ENCODE measurements at regions not wholly inside any gene's neighbourhood (a gene's known extent, or its start where the extent isn't known, plus 50 kb on each side); places are given as distances from the start of the nearest gene placed in this dataset.

DNA sequence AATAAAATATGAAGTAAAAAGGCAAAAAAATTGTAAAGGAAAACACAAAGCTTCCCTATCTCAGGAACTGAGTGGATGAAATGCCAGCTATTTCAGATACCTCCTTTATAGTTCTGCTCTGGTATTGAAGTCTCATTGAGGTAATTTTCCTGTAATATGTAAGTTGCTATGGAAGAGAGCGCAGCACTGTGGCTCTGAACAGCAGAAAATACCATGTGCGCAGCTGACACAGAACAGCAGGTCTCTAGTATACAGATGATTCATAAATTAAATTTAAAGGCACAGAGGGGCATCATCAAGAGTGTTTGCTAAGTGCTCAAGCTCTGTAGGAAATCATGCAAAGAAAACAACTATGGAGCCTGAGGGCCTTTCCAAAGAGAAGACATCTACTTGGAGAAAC lies 315.3 kb upstream of the CDH7 start:
- Histone ChIP-seq H3K27me3 (ENCODE audit: low read depth) (no peaks in the 10 kb centered on the region), H3K36me3 (no peaks in the 10 kb centered on the region), H3K9me3 (replicated peaks) (no peaks in the 10 kb centered on the region), H3K4me1 (no peaks in the 10 kb centered on the region), H3K27ac (replicated peaks) (no peak overlapping the region), H3K4me3 (no peak overlapping the region)
- intact Hi-C loops (cut with micrococcal nuclease) = no loop called here
- TF ChIP-seq, protein P1, sequence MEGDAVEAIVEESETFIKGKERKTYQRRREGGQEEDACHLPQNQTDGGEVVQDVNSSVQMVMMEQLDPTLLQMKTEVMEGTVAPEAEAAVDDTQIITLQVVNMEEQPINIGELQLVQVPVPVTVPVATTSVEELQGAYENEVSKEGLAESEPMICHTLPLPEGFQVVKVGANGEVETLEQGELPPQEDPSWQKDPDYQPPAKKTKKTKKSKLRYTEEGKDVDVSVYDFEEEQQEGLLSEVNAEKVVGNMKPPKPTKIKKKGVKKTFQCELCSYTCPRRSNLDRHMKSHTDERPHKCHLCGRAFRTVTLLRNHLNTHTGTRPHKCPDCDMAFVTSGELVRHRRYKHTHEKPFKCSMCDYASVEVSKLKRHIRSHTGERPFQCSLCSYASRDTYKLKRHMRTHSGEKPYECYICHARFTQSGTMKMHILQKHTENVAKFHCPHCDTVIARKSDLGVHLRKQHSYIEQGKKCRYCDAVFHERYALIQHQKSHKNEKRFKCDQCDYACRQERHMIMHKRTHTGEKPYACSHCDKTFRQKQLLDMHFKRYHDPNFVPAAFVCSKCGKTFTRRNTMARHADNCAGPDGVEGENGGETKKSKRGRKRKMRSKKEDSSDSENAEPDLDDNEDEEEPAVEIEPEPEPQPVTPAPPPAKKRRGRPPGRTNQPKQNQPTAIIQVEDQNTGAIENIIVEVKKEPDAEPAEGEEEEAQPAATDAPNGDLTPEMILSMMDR (IDR thresholded peaks at IDR 0.05; ENCODE audit: borderline replicate concordance) = no peak
- DNase-seq = no peak

DNA sequence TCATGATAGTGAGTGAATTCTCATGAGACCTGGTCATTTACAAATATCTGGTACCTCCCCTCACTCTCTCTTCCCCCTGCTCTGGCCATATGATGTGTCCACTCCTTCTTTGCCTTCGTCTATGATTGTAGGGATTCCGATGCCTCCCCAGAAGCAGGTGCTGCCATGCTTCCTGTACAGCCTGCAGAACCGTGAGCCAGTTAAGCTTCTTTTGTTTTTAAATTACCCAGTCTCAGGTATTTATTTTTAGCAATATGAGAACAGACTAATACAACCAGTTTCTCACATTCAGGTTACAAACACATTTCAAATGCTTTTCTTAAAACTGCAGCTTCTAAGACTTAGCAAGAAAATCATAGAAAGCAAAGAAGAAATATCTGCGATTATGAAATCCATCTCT lies 321.2 kb upstream of the CDH7 start:
- H3K27me3 ChIP-seq (ENCODE audit: low read depth) = no peaks in the 10 kb centered on the region
- H3K36me3 ChIP-seq = no peaks in the 10 kb centered on the region
- TF ChIP-seq, protein P1 (IDR thresholded peaks at IDR 0.05; ENCODE audit: borderline replicate concordance) = no peak
- no peak overlapping the region for H3K27ac ChIP-seq (replicated peaks)
- DNase-seq = no peak
- no peaks in the 10 kb centered on the region for H3K4me1 ChIP-seq
- no peak overlapping the region for H3K4me3 ChIP-seq
- no peaks in the 10 kb centered on the region for H3K9me3 ChIP-seq (replicated peaks)
- intact Hi-C loops (cut with micrococcal nuclease) = no loop called here

DNA sequence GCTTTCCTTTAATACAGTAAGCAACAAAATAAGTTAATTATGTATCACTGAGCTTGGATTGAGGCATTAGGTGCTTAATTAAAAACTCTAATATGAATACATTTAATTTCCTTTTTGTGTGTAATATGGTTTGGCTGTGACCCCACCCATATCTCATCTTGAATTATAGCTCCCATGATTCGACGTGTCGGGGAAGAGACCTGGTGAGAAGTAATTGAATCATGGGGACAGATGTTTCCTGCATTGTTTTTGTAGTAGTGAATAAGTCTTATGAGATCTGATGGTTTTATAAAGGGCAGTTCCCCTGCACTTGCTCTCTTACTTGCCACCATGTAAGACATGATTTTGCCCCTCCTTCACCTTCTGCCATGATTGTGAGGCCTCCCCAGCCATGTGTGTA lies 325.4 kb upstream of the CDH7 start:
- Histone ChIP-seq H3K36me3 (no peaks in the 10 kb centered on the region), H3K27ac (replicated peaks) (no peak overlapping the region), H3K27me3 (ENCODE audit: low read depth) (no peaks in the 10 kb centered on the region), H3K4me3 (no peak overlapping the region), H3K9me3 (replicated peaks) (peaks cover 15% of the 10 kb centered on the region), H3K4me1 (no peaks in the 10 kb centered on the region)
- TF ChIP-seq, protein P1 (IDR thresholded peaks at IDR 0.05; ENCODE audit: borderline replicate concordance) = no peak
- DNase-seq = no peak
- intact Hi-C loops (cut with micrococcal nuclease) = no loop called here

DNA sequence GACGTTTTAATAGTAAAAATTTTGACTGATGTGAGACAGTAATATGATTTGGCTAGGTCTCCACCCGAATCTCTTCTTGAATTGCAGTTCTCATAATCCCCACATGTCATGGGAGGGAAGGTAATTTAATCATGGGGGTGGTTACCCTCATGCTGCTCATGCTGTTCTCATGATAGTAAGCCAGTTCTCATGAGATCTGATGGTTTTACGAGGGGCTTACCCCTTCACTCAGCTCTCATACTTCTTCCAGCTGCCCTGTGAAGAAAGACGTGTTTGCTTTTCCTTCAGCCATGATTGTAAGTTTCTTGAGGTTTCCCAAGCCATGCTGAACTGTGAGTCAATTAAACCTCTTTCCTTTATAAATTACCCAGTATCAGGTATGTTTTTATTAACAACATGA lies 327.0 kb upstream of the CDH7 start:
- intact Hi-C loops (cut with micrococcal nuclease) = no loop called here
- H3K4me3 ChIP-seq = no peak overlapping the region
- H3K9me3 ChIP-seq (replicated peaks) = peaks cover 25% of the 10 kb centered on the region
- no peak overlapping the region for H3K27ac ChIP-seq (replicated peaks)
- TF ChIP-seq, protein P1 (IDR thresholded peaks at IDR 0.05; ENCODE audit: borderline replicate concordance) = no peak
- DNase-seq = no peak
- H3K4me1 ChIP-seq = no peaks in the 10 kb centered on the region
- H3K36me3 ChIP-seq = no peaks in the 10 kb centered on the region
- H3K27me3 ChIP-seq (ENCODE audit: low read depth) = no peaks in the 10 kb centered on the region

DNA sequence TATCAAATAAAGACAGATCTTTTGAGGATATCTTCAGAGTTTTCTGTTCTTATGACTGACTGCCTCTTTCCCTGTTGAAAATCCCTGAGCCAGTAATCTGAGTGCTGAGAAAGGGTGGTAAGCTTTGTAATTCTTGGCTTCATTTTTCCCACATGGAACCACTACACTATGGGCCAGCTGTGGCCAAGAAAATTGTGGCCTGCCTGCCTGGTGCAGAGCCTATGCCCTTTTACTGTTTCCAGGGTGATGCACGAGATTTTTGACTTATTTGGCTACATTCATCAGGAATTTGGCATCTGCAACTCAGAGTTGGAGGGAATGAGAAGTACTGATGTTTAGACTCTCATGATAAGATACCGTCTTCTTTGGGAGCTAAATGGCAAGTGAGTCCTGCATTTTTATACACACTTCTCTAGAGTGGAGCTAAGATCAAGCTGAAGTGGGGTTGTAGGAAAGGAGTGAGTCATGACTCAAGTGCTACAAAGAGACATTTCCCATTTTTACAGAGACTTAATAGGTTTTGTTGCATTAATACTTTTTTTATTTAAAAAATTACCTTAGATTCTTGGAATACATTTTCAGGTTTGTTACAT lies 328.2 kb upstream of the CDH7 start:
- no peaks in the 10 kb centered on the region for H3K4me1 ChIP-seq

More for the DNA sequence above, 328.2 kb upstream of the CDH7 start:
- intact Hi-C loops (cut with micrococcal nuclease) = no loop called here
- Histone ChIP-seq H3K36me3 (no peaks in the 10 kb centered on the region), H3K27ac (replicated peaks) (no peak overlapping the region), H3K27me3 (ENCODE audit: low read depth) (no peaks in the 10 kb centered on the region), H3K4me3 (no peak overlapping the region), H3K9me3 (replicated peaks) (peaks cover 32% of the 10 kb centered on the region)
- TF ChIP-seq, protein P1 (IDR thresholded peaks at IDR 0.05; ENCODE audit: borderline replicate concordance) = no peak
- DNase-seq = no peak
